ENCODE measurements at regions not wholly inside any gene's neighbourhood (a gene's known extent, or its start where the extent isn't known, plus 50 kb on each side); places are given as distances from the start of the nearest gene placed in this dataset.
"Not testable (repeated sequence)": the region's sequence is repeated elsewhere in the genome, so short reads cannot be mapped to it uniquely, and the experiment has no call there.

DNA sequence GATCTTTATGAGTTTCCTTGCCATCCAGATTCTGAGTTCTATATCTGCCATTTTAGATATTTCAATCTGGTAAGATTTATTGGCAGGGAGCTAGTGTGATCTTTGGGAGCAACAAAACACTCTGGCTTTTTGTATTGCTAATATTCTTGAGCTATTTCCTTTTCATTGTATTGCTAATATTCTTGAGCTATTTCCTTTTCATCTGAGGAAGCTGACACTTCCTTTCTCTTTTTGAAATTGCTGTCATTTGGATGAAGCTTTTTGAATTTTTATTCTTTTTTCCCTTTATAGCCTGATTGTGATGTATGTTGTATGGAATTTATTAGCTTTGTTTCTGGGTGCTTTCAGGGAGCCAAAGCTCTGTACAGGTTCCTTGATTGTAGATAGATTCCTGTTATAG lies 873.5 kb upstream of the ATXN8OS start:
- DNase-seq (ENCODE audit: low read depth in 1 of 2, low spot score in 2 of 2) = no peak
- no peaks in the 10 kb centered on the region for H3K4me1 ChIP-seq (replicated peaks)
- H3K4me3 ChIP-seq = no peak overlapping the region
- no peaks in the 10 kb centered on the region for H3K36me3 ChIP-seq
- no peak overlapping the region for H3K27ac ChIP-seq
- H3K9me3 ChIP-seq (replicated peaks) = no peaks in the 10 kb centered on the region
- H3K27me3 ChIP-seq (replicated peaks) = no peaks in the 10 kb centered on the region

DNA sequence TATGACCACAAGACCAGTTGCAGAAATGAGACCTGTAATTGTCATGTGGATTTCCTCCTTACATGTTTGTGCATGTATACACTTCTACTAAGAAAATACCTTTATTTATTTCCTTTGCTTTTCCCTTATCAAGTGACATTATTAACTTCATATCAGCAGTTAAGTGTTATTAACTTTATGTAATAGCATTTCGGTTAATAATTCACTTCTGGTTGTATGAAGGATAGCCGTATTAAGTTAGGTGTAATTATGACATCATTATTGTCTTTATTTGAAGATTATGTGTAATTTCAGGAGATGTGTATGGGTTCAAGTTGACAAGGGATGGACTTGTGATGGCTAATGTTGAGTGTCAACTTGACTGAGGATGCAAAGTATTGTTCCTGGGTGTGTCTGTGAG lies 881.2 kb upstream of the ATXN8OS start:
- H3K4me1 ChIP-seq (replicated peaks) = no peaks in the 10 kb centered on the region
- no peak overlapping the region for H3K4me3 ChIP-seq
- no peaks in the 10 kb centered on the region for H3K36me3 ChIP-seq
- no peaks in the 10 kb centered on the region for H3K9me3 ChIP-seq (replicated peaks)
- no peak overlapping the region for H3K27ac ChIP-seq
- no peak for DNase-seq (ENCODE audit: low read depth in 1 of 2, low spot score in 2 of 2)
- H3K27me3 ChIP-seq (replicated peaks) = no peaks in the 10 kb centered on the region

DNA sequence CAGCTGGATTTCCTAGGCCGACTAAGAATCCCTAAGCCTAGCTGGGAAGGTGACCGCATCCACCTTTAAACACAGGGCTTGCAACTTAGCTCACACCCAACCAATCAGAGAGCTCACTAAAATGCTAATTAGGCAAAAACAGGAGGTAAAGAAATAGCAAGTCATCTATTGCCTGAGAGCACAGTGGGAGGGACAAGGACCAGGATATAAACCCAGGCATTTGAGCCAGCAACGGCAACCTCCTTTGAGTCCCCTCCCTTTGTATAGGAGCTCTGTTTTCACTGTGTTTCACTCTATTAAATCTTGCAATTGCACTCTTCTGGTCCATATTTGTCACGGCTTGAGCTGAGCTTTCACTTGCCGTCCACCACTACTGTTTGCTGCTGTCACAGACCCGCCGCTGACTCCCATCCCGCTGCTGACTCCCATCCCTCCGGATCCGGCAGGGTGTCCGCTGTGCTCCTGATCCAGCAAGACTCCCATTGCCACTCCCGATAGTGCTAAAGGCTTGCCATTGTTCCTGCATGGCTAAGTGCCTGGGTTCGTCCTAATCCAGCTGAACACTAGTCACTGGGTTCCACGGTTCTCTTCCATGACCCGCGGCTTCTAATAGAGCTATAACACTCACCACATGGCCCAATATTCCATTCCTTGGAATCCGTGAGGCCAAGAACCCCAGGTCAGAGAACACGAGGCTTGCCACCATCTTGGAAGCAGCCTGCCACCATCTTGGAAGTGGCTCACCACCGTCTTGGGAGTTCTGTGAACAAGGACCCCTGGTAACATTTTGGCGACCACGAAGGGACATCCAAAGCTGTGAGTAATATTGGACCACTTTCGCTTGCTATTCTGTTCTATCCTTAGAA lies 885.8 kb upstream of the ATXN8OS start:
- not testable (repeated sequence) for H3K4me1 ChIP-seq (replicated peaks); DNase-seq (ENCODE audit: low read depth in 1 of 2, low spot score in 2 of 2); H3K4me3 ChIP-seq; H3K9me3 ChIP-seq (replicated peaks); H3K27ac ChIP-seq; H3K27me3 ChIP-seq (replicated peaks); H3K36me3 ChIP-seq

DNA sequence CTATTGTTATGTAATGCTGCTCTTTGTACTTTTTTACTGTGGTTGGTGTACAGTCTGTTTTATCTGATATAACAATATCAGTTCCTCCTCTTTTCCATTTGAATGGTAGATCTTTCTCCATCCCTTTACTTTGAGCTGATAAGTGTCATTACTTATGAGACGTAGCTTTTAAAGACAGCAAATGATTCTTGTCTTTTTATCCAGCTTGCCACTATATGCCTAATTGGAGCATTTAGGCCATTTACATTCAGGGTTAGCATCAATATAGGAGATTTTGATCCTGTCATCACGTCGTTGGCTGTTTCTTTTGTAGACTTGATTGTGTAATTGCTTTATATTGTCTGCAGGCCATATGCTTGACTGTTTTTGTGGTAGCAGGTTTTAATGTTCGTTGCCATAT lies 894.2 kb upstream of the ATXN8OS start:
- H3K27ac ChIP-seq = no peak overlapping the region
- H3K4me3 ChIP-seq = no peak overlapping the region
- no peaks in the 10 kb centered on the region for H3K27me3 ChIP-seq (replicated peaks)
- no peaks in the 10 kb centered on the region for H3K4me1 ChIP-seq (replicated peaks)
- no peaks in the 10 kb centered on the region; the same call in 1 of the 2 replicates for H3K9me3 ChIP-seq (replicated peaks)
- DNase-seq (ENCODE audit: low read depth in 1 of 2, low spot score in 2 of 2) = no peak
- no peaks in the 10 kb centered on the region for H3K36me3 ChIP-seq

DNA sequence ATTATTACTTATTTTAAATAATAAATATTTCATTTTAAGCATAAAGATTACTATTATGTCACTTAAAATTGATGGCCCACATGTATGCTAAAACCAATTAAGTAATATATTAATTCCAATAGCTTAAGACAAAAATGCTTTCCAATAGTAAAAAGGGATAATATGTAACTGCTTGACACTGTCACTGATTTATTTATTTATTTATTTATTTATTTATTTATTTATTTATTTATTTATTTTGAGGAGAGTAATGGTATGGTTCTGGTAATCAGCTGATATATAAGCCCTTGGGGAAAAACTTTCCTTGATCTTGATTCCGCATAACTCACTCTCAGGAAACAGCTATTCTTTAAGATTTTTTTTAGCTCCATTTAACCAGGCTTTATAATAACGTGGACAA lies 903.0 kb upstream of the ATXN8OS start:
- Histone ChIP-seq H3K9me3 (replicated peaks) (no peaks in the 10 kb centered on the region), H3K27me3 (replicated peaks) (no peaks in the 10 kb centered on the region), H3K36me3 (no peaks in the 10 kb centered on the region), H3K4me3 (no peak overlapping the region), H3K4me1 (replicated peaks) (no peaks in the 10 kb centered on the region), H3K27ac (no peak overlapping the region)
- DNase-seq (ENCODE audit: low read depth in 1 of 2, low spot score in 2 of 2) = no peak

DNA sequence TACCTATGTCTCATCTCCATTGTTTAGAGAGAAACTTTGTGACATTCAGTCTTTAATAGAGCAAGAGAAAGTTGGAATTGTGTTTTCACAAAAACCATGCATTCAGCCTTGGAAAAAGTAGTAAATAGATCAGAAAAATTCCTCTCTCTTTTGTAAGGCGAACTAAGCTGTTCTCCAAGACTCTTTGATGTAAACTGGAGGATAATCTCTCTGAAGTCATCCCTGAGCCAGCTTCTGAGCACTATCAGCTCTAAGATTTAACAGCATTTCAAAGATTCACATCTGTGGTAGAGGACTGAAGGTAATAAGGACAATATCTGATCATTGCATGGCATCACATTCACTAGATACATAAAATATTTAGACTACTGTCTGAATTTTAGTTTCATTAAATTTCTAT lies 904.6 kb upstream of the ATXN8OS start:
- no peak overlapping the region for H3K27ac ChIP-seq
- no peaks in the 10 kb centered on the region for H3K36me3 ChIP-seq
- no peaks in the 10 kb centered on the region for H3K27me3 ChIP-seq (replicated peaks)
- DNase-seq (ENCODE audit: low read depth in 1 of 2, low spot score in 2 of 2) = no peak
- no peaks in the 10 kb centered on the region for H3K9me3 ChIP-seq (replicated peaks)
- no peak overlapping the region for H3K4me3 ChIP-seq
- no peaks in the 10 kb centered on the region for H3K4me1 ChIP-seq (replicated peaks)

DNA sequence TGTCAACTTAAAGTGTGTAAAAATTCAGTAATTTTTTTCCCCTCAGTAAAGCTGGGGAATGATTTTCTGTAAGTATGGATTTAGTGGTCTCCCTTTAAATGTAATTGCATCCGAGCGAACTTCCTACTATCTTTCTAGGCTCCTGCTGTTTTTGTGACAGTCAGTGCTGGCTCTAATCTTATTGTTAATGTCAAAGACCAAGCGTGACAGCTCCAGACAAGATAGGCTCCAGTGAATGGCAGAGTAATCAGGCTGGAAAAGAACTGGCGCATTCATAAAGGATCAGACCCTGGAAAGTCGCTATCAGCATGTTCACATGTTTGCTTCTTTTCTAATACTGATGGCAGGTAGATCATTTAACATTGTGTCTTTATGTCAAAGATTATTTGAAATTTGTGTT lies 908.0 kb upstream of the ATXN8OS start:
- Histone ChIP-seq H3K4me1 (replicated peaks) (no peaks in the 10 kb centered on the region), H3K27ac (no peak overlapping the region), H3K27me3 (replicated peaks) (no peaks in the 10 kb centered on the region), H3K9me3 (replicated peaks) (no peaks in the 10 kb centered on the region), H3K36me3 (no peaks in the 10 kb centered on the region), H3K4me3 (no peak overlapping the region)
- no peak for DNase-seq (ENCODE audit: low read depth in 1 of 2, low spot score in 2 of 2)

DNA sequence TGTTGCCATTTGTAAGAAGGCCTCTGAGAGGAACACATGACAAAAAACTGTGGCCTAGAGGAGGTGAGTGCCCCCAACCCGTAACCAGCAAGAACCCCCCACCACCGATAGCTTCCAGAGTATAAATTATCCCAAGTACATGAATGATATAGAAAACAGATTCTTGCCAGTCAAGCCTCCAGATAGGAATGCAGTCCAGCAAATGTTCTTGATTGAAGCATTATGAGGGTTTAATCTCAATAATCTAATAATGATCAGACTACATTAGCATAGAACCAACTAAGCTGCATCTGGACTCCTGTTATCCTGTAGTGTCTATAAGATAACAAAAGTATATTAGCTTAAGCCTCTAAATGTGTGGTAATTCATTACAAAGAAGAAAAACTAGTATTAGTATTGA lies 908.9 kb upstream of the ATXN8OS start:
- Histone ChIP-seq H3K27ac (no peak overlapping the region), H3K9me3 (replicated peaks) (no peaks in the 10 kb centered on the region), H3K27me3 (replicated peaks) (no peaks in the 10 kb centered on the region), H3K36me3 (no peaks in the 10 kb centered on the region), H3K4me1 (replicated peaks) (no peaks in the 10 kb centered on the region), H3K4me3 (no peak overlapping the region)
- DNase-seq (ENCODE audit: low read depth in 1 of 2, low spot score in 2 of 2) = no peak

DNA sequence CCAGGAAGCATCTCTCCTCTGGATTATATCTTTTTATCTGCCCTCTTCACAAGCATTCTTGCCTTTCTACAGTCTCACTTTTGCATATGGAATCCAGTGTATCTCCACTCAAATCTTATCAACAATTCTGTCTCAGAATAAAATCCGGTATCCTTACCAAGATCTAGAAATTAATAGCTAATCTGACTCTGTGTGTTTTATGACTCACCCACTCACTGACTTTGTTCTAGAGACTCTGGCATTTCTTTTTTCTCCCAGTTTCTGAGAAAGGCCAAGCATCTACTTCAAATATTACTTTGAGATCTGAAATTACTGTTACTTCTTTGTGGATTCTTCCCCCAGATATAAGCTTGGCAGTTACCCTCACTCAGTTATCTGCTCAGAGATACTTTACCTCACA lies 913.5 kb upstream of the ATXN8OS start:
- Histone ChIP-seq H3K4me3 (no peak overlapping the region), H3K36me3 (no peaks in the 10 kb centered on the region), H3K9me3 (replicated peaks) (no peaks in the 10 kb centered on the region), H3K27me3 (replicated peaks) (no peaks in the 10 kb centered on the region), H3K27ac (no peak overlapping the region), H3K4me1 (replicated peaks) (no peaks in the 10 kb centered on the region)
- DNase-seq (ENCODE audit: low read depth in 1 of 2, low spot score in 2 of 2) = no peak

DNA sequence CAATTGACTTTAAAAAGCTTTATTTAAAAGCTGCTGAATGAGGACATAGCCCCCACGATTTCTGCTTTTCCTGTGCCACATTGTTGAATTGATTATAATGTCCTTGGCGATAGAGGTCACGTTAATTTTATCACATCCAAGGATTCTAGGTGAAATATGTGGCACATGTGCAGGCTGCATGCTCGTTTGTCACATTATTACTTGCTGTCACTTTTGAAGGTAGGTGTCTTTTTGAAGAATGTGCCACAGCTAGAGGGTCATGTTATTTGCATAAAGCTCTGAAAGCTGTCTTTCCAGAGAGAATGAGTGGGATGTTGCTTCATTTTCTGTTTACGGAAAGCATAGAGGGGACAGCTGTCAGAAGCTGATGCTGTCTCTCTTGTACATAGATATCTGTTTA lies 927.6 kb upstream of the ATXN8OS start:
- Histone ChIP-seq H3K9me3 (replicated peaks) (no peaks in the 10 kb centered on the region), H3K4me1 (replicated peaks) (no peaks in the 10 kb centered on the region), H3K27ac (no peak overlapping the region), H3K36me3 (no peaks in the 10 kb centered on the region), H3K27me3 (replicated peaks) (no peaks in the 10 kb centered on the region), H3K4me3 (no peak overlapping the region)
- no peak for DNase-seq (ENCODE audit: low read depth in 1 of 2, low spot score in 2 of 2)

DNA sequence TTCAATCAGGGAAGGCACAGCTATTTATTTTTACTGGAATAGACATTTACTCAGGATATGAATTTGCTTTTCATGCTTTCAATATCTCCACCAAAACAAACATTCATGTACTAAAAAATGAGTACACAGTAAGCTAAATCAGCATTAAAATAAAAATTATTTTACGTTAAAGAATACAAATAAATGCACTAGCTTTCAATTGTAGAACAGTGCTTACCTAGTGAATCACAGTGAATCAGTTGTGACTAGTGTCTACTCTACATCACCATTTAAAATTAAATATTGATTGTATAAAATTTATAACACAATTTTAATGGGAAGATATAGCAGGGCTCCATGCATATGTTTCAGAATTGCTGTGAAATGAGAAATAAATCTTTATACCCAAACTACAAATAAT lies 929.6 kb upstream of the ATXN8OS start:
- H3K36me3 ChIP-seq = no peaks in the 10 kb centered on the region
- no peaks in the 10 kb centered on the region for H3K9me3 ChIP-seq (replicated peaks)
- no peak for DNase-seq (ENCODE audit: low read depth in 1 of 2, low spot score in 2 of 2)
- no peaks in the 10 kb centered on the region for H3K27me3 ChIP-seq (replicated peaks)
- no peak overlapping the region for H3K4me3 ChIP-seq
- H3K27ac ChIP-seq = no peak overlapping the region
- no peaks in the 10 kb centered on the region for H3K4me1 ChIP-seq (replicated peaks)

DNA sequence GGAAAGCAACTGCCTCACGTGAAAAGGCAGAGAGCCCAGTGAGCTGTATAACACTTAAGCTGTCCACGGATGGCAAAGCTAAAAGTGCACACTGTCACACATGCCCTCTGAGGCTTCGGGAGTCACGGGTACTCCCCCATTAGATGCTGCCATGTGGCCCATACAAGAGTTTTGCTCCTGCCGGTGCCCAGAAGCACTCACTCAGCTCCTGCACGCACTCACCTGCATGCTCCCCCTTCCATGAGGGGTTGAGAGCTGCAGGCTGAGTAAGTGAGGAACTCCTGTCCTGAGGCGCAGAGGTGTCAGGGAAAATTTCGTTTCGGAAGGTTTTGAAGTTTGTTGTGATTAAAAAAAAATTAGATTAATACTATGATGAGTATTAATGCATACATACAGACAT lies 939.2 kb upstream of the ATXN8OS start:
- no peak for DNase-seq (ENCODE audit: low read depth in 1 of 2, low spot score in 2 of 2)
- no peaks in the 10 kb centered on the region for H3K27me3 ChIP-seq (replicated peaks)
- H3K4me1 ChIP-seq (replicated peaks) = no peaks in the 10 kb centered on the region
- no peaks in the 10 kb centered on the region for H3K36me3 ChIP-seq
- H3K4me3 ChIP-seq = no peak overlapping the region
- H3K9me3 ChIP-seq (replicated peaks) = no peaks in the 10 kb centered on the region
- H3K27ac ChIP-seq = no peak overlapping the region

DNA sequence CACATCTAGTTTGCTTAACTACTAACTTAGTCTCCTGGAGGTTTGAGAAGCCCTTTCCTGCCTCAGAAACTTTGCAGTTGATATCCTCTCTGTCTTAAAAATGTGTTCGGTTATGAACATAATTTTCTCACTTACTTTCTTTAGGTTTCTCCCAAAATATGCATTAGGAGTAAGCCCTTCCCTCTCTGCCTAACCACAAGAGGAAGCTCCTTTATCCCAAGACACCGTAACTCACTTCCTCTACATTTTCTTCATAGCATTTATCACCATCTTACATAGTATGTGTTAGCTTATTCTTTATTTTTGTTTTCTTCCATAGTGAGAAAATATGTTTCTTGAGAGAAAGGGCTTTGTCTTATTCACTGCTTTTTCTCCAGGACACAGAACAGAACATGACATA lies 952.5 kb upstream of the ATXN8OS start:
- Histone ChIP-seq H3K36me3 (no peaks in the 10 kb centered on the region), H3K4me3 (no peak overlapping the region), H3K27me3 (replicated peaks) (no peaks in the 10 kb centered on the region), H3K4me1 (replicated peaks) (no peaks in the 10 kb centered on the region), H3K27ac (no peak overlapping the region), H3K9me3 (replicated peaks) (no peaks in the 10 kb centered on the region)
- DNase-seq (ENCODE audit: low read depth in 1 of 2, low spot score in 2 of 2) = no peak

DNA sequence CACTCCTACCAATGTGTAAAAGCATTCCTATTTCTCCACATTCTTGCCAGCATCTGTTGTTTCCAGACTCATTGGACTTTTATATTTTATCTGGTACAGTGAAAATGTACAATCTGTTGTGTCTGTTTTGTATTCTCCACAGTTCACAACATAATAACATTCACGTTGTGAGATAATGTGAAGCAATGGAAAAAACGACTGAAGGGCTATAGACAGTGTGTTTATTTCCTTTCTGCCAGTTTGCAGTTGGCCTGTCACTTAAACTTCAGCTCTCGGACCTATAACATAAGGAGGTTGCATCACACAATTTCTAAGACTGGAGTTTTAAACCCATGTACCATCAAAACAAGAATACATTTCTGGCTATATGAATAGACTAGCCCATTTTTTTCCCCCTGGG lies 965.5 kb upstream of the ATXN8OS start:
- Histone ChIP-seq H3K4me3 (no peak overlapping the region), H3K4me1 (replicated peaks) (no peaks in the 10 kb centered on the region), H3K27me3 (replicated peaks) (no peaks in the 10 kb centered on the region), H3K27ac (no peak overlapping the region), H3K9me3 (replicated peaks) (no peaks in the 10 kb centered on the region), H3K36me3 (no peaks in the 10 kb centered on the region)
- DNase-seq (ENCODE audit: low read depth in 1 of 2, low spot score in 2 of 2) = no peak

DNA sequence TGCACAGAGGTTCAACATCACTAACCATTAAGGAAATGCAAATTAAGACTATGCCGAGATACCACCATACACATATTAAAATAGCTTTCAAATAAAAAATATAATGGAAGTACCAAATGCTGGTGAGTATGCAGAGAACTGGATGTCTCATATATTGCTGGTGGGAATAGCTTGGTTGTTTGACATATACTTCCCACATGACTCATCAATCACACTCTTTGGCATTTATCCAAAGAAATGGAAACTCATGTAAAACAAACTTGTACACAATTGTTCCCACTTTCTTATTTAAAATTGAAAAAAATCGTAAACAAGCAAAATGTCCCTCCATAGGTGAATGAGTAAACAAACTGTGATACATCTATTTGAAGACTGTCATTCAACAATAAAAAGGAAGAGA lies 982.6 kb upstream of the ATXN8OS start:
- DNase-seq (ENCODE audit: low read depth in 1 of 2, low spot score in 2 of 2) = no peak
- Histone ChIP-seq H3K27me3 (replicated peaks) (no peaks in the 10 kb centered on the region), H3K4me3 (no peak overlapping the region), H3K4me1 (replicated peaks) (no peaks in the 10 kb centered on the region), H3K27ac (no peak overlapping the region), H3K9me3 (replicated peaks) (no peaks in the 10 kb centered on the region; the same call in 1 of the 2 replicates), H3K36me3 (no peaks in the 10 kb centered on the region)
